ENCODE measurements at regions not wholly inside any gene's neighbourhood (a gene's known extent, or its start where the extent isn't known, plus 50 kb on each side); places are given as distances from the start of the nearest gene placed in this dataset.

DNA sequence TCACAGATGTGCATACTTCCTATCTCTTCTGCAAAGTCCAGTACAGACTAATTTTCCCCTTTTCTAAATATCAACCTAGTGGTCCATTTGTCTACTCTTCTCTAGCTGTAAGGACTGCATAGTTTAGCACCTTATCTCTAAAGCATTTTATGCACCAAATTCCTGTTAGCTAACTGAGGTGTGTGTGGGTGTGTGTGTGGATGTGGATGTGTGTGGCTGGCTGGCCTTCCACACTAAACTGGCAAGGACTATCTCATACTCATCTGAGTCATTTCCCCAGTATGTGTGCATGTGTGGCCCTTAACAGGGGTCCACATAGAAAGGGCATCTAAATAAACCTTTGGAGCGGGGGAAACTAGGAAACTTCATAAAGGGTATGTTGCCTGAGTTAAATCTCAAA, 139.6 kb downstream of the TTC32 start:
- Mint-ChIP-seq H3K27ac (no peak overlapping the region), H3K27me3 (peaks cover 2% of the 10 kb centered on the region), H3K4me3 (no peak overlapping the region), H3K4me1 (ENCODE audit: low read depth) (no peaks in the 10 kb centered on the region), H3K9me3 (no peaks in the 10 kb centered on the region), H3K36me3 (ENCODE audit: low read depth) (no peaks in the 10 kb centered on the region)
- intact Hi-C loops (cut with micrococcal nuclease), result no loop called here

DNA sequence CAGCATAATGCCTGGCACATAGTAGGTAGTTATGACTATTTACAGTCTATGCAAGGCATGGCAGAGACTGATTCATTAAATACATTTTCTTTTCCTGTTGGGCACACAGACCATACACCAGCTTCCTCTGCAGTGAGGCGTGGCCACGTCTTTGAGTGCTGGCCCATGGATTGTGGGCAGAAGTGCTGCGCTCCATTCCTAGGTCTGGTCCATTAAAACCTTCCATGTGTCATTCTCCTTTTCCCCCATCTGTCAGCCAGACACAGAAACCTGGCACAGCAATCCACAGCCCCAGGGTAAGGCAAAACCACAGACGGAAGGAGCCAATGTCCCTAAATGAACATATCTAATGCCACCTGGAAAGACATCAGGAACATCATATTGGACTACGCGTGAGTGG, 141.9 kb downstream of the TTC32 start:
- H3K9me3 Mint-ChIP-seq, result no peaks in the 10 kb centered on the region
- intact Hi-C loops (cut with micrococcal nuclease), result no loop called here
- peaks cover 2% of the 10 kb centered on the region for H3K27me3 Mint-ChIP-seq
- H3K27ac Mint-ChIP-seq, result no peak overlapping the region
- no peak overlapping the region for H3K4me3 Mint-ChIP-seq
- H3K36me3 Mint-ChIP-seq (ENCODE audit: low read depth), result no peaks in the 10 kb centered on the region
- no peaks in the 10 kb centered on the region for H3K4me1 Mint-ChIP-seq (ENCODE audit: low read depth)

DNA sequence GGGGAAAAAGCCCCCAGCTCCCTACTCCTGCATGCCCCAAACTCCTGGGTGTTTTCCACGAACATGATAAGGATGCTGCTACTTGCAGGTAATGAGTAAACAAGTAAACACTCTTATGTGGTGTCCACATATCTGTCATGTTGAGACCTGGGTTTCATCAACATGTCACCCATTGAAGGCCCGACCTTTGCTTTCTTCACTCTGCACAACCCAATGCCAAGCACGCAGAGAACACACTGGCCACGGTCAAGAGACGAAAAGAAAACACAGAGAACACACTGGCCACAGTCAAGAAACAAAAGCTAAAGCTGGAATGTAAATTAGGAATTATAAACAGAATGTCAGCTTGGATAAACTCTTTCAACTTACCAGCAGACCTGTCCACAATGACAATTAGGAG, 143.1 kb downstream of the TTC32 start:
- Mint-ChIP-seq H3K4me3 (no peak overlapping the region), H3K9me3 (no peaks in the 10 kb centered on the region), H3K4me1 (ENCODE audit: low read depth) (no peaks in the 10 kb centered on the region), H3K36me3 (ENCODE audit: low read depth) (no peaks in the 10 kb centered on the region), H3K27ac (no peak overlapping the region), H3K27me3 (peaks cover 2% of the 10 kb centered on the region)
- intact Hi-C loops (cut with micrococcal nuclease), result no loop called here

DNA sequence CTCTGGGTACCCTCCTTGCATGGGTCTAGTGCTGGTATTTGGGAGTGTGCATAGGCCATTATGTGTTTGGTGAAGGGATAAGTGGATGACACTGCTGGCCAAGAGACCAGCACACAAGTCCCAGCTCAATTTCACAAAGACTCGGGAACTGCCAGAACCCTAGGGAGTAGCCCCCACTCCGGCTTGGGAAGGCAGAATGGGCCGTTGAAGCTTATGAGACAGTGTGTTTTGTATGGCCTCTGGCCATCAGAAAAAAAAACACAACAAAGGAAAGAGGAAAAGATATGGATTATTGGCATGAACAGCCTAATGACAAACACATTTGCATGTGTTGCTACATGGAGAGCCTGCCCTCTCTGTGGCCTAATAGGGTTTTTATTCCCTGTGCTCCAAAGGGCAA, 144.2 kb downstream of the TTC32 start:
- Mint-ChIP-seq H3K4me1 (ENCODE audit: low read depth) (no peaks in the 10 kb centered on the region), H3K9me3 (no peaks in the 10 kb centered on the region), H3K4me3 (no peak overlapping the region), H3K36me3 (ENCODE audit: low read depth) (no peaks in the 10 kb centered on the region), H3K27ac (no peak overlapping the region), H3K27me3 (peaks cover 2% of the 10 kb centered on the region)
- intact Hi-C loops (cut with micrococcal nuclease), result no loop called here

DNA sequence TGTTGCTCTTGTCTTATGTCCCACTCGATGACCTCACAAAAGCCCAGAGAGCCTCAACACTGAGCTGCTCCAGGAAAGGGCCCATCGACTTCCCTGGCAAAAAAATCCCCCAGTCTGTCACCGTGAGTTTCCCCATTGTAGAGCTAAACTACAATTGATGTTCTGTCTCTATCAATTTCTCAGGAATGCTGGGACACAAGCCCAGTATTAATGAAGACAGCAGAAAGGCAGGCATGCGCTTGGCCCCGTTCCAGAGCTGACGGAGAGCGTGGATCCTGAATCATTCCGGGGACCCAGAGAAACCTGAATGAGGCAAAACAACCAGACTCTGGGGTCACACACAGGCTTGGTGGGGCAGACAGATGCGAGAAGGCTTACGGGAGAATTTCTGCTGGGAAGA, 146.9 kb downstream of the TTC32 start:
- no peak overlapping the region for H3K27ac Mint-ChIP-seq
- intact Hi-C loops (cut with micrococcal nuclease), result no loop called here

DNA sequence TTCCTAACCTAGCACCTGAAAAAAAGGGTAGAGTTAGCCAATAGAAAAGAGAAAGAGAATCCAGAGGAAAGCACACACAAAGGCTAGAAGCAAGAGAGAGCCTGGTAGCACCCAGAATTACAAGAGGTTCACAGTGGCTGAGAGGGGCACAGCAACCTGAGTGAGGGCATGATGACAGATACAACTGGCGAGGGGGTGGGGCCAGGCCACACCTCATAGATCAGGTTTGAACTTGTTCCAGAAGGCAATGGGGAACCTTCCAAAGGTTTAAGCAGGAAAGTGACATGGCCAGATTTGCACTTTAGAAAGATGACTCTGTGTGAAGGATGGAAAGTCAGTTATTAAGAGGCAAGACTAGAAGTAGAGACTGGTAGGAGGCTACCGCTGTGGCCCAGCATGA, 148.0 kb downstream of the TTC32 start:
- Mint-ChIP-seq H3K27ac (no peak overlapping the region), H3K4me3 (no peak overlapping the region), H3K27me3 (peaks cover 3% of the 10 kb centered on the region), H3K36me3 (ENCODE audit: low read depth) (no peaks in the 10 kb centered on the region), H3K9me3 (no peaks in the 10 kb centered on the region), H3K4me1 (ENCODE audit: low read depth) (no peaks in the 10 kb centered on the region)
- intact Hi-C loops (cut with micrococcal nuclease), result no loop called here

More for the DNA sequence above, 146.9 kb downstream of the TTC32 start:
- H3K9me3 Mint-ChIP-seq, result no peaks in the 10 kb centered on the region
- H3K4me1 Mint-ChIP-seq (ENCODE audit: low read depth), result no peaks in the 10 kb centered on the region
- H3K4me3 Mint-ChIP-seq, result no peak overlapping the region
- H3K36me3 Mint-ChIP-seq (ENCODE audit: low read depth), result no peaks in the 10 kb centered on the region
- H3K27me3 Mint-ChIP-seq, result peaks cover 3% of the 10 kb centered on the region

DNA sequence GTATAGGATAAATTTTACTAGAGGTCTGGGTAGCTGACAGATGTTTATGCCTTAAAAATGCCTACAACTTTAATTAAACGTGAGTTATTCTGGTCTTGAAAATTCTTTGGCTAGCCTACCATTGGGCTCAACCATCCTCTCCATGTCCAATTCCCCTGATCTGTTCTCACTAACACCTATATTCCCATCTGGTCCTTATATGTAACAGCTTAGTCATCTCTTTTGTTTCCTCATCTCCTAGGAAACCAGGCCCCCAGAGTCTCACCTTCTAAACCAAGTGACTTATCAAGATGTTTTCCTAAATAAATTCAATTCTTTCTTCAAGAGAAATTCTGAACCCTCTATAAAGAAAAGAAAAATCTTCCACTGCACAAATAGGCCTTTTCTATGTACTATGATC, 148.5 kb downstream of the TTC32 start:
- no peak overlapping the region for H3K4me3 Mint-ChIP-seq
- intact Hi-C loops (cut with micrococcal nuclease), result no loop called here
- H3K9me3 Mint-ChIP-seq, result no peaks in the 10 kb centered on the region
- H3K4me1 Mint-ChIP-seq (ENCODE audit: low read depth), result no peaks in the 10 kb centered on the region
- H3K27me3 Mint-ChIP-seq, result peaks cover 3% of the 10 kb centered on the region
- no peaks in the 10 kb centered on the region for H3K36me3 Mint-ChIP-seq (ENCODE audit: low read depth)
- H3K27ac Mint-ChIP-seq, result no peak overlapping the region

DNA sequence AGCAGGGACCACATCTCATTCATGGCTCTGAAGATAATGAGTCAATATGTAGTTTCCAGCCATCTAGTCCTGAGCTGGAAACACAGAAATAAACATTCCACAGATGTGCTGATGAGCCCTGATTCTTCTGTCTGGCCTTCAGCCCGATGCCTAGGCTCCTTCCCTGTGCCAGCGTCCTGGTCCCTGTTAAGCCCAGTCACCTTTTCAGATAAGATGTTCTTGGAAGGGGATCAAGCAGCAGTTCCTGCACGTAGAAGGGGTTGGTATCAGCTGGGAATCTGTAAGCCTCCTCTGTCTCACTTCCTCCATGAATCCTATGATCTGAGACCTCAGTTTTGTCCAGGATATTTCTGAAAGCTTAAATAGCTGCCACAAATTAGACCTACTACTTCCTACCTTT, 149.3 kb downstream of the TTC32 start:
- intact Hi-C loops (cut with micrococcal nuclease), result no loop called here
- H3K36me3 Mint-ChIP-seq (ENCODE audit: low read depth), result no peaks in the 10 kb centered on the region
- H3K27ac Mint-ChIP-seq, result no peak overlapping the region
- no peak overlapping the region for H3K4me3 Mint-ChIP-seq
- H3K27me3 Mint-ChIP-seq, result peaks cover 3% of the 10 kb centered on the region
- no peaks in the 10 kb centered on the region for H3K4me1 Mint-ChIP-seq (ENCODE audit: low read depth)
- no peaks in the 10 kb centered on the region for H3K9me3 Mint-ChIP-seq

DNA sequence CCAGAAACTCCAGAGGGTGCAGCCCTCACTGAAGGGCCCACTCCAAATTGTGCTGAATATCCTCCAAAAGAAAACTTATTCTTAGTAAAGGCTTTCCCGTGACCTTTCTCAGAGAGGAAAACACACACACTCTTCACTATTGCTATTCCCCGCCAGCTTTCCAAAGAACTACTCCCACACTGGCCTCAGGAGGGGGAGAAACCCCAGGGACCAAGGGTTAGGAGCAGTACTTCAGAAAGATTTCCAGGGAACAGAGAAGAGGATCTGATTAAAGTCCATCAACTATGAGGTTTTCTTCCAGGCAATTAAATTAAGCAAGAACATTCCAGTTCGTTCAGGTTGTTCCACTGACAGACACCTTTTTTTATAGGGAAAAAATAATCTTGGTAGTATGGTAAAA, 150.2 kb downstream of the TTC32 start:
- Mint-ChIP-seq H3K4me1 (ENCODE audit: low read depth) (no peaks in the 10 kb centered on the region), H3K36me3 (ENCODE audit: low read depth) (no peaks in the 10 kb centered on the region), H3K9me3 (no peaks in the 10 kb centered on the region), H3K27ac (no peak overlapping the region), H3K27me3 (peaks cover 3% of the 10 kb centered on the region), H3K4me3 (no peak overlapping the region)
- intact Hi-C loops (cut with micrococcal nuclease), result no loop called here

DNA sequence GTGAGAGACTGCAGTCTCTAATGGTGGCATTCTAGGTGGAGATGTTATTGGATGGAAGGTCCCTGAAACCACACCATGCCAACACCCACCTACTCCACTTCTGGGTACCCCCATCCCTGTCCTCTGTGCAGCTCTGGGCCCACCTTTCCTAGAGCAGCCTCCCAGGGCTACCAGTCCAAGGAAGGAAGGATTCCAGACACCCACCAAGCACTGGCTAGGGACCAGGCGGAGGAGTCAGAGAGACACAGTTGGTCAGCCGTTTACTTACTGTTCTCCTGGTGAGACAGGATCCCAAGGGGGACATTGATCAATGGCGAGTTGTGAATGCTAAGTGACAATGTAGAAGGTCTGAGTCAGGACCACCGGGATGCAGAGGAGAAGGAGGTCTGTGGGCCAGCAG, 151.6 kb downstream of the TTC32 start:
- intact Hi-C loops (cut with micrococcal nuclease), result no loop called here
- peaks cover 3% of the 10 kb centered on the region for H3K27me3 Mint-ChIP-seq
- no peaks in the 10 kb centered on the region for H3K36me3 Mint-ChIP-seq (ENCODE audit: low read depth)
- H3K4me3 Mint-ChIP-seq, result no peak overlapping the region
- no peaks in the 10 kb centered on the region for H3K4me1 Mint-ChIP-seq (ENCODE audit: low read depth)
- H3K9me3 Mint-ChIP-seq, result no peaks in the 10 kb centered on the region
- no peak overlapping the region for H3K27ac Mint-ChIP-seq

DNA sequence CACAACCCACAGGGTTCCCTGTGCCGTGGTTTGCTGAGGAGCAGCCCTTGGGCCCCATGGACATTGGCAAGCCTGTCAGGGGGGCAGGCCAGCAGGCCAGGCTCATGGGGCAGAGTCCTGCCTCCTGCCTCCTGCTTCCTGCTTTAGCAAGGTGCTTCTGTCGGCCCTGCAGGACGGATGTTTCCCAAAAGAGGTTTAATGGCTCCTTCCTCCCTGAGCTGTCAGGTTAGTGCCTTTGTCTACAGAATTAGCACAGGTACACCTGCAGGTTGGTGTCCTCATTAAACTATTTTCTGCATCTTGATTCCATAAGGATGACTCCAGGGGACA, 152.3 kb downstream of the TTC32 start:
- Mint-ChIP-seq H3K4me1 (ENCODE audit: low read depth) (no peaks in the 10 kb centered on the region), H3K4me3 (no peak overlapping the region), H3K27me3 (peaks cover 3% of the 10 kb centered on the region), H3K36me3 (ENCODE audit: low read depth) (no peaks in the 10 kb centered on the region), H3K27ac (no peak overlapping the region), H3K9me3 (no peaks in the 10 kb centered on the region)
- intact Hi-C loops (cut with micrococcal nuclease), result no loop called here

DNA sequence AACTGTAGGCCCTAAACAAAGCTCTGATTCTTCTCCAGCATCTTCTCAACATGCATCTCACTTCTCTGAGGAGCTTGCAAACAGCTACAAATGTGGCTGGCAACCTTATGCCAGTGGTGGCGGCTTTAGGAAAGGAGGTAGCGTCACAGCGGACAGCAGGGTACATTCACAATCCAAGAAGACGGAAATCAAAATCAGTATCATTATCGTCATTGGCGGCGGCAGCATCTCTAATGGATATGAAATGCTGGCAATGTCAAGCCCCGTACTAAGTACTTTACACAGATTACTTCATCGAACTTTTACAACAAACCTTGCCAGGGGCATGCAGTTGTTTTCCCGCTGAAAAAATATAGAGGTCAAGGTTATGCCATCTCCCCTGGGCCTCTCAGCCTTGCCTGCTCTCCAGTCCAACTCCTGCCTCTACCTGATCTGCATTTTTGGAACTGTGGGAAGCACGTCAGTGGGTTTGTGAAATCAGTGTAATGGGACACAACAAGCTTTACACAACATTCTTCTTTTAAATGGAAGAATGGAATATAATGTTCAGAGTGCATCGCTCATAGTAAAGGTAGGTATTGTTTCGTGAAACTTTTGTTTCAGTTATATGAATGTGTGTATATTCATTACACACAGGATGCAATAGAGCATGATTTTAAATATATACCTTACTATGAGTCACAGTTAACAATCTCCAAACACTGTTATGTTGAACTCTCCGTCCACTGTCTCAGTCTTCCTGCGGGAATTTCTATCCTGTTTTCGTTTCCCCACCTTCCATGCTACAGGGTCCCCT, 152.9 kb downstream of the TTC32 start:
- Mint-ChIP-seq H3K27me3 (peaks cover 3% of the 10 kb centered on the region), H3K27ac (no peak overlapping the region)

DNA sequence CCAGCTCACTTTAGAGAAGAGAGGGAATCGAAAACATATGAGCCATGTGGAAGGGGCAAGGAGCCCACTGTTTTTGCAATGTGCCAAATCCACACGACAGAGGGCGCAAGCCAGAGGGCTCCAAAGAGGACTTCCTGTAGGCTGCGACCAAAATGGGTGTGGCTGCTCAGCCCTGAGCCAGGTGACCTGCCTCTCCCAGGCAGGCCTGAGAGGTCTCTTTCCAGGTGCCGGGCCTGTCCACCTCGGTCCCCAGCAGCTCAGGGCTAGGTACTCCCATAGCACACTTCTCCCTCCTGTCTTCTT, 153.8 kb downstream of the TTC32 start:
- intact Hi-C loops (cut with micrococcal nuclease), result no loop called here
- Mint-ChIP-seq H3K36me3 (ENCODE audit: low read depth) (no peaks in the 10 kb centered on the region), H3K9me3 (no peaks in the 10 kb centered on the region), H3K4me1 (ENCODE audit: low read depth) (no peaks in the 10 kb centered on the region), H3K27me3 (peaks cover 3% of the 10 kb centered on the region), H3K4me3 (no peak overlapping the region), H3K27ac (no peak overlapping the region)

More for the DNA sequence above, 152.9 kb downstream of the TTC32 start:
- no peaks in the 10 kb centered on the region for H3K9me3 Mint-ChIP-seq
- no peak overlapping the region for H3K4me3 Mint-ChIP-seq
- intact Hi-C loops (cut with micrococcal nuclease), result no loop called here
- no peaks in the 10 kb centered on the region for H3K36me3 Mint-ChIP-seq (ENCODE audit: low read depth)
- no peaks in the 10 kb centered on the region for H3K4me1 Mint-ChIP-seq (ENCODE audit: low read depth)

DNA sequence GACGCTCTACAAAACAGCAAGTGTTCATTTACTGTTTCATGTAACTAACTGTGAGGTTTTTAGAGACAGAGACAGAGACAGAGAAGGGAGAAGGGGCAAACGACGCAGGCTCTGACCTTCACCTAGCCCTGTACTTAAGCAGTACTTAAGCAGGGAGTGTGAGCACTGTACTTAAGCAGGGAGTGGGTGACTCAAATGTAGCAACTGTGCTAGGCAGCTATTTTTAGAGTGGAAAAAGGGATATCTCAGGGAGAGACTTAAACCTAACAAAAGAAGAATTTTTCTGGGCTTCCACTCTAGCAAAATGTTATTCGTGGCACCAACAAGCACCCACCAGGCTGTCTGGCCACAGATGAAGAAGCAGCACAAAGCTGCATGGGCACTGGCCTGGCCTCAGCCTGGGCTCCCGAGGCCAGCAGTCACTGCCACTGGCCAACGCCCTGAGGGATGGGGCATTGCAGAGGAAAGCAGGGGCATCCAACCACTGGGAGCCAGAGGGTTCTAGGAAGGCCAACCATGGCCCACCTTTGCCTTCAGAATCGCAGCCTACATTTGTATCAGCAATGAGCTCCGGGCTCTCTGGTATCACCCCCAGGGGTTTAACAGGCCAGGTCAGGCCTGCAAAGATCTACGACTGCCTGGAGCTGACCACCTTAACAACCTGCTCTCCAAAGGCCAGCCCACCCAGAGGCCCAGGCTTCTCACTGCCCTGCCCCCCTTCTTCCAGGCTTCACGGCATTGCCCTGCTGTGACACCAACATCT, 154.3 kb downstream of the TTC32 start:
- peaks cover 3% of the 10 kb centered on the region for H3K27me3 Mint-ChIP-seq
- H3K9me3 Mint-ChIP-seq, result no peaks in the 10 kb centered on the region
- H3K36me3 Mint-ChIP-seq (ENCODE audit: low read depth), result no peaks in the 10 kb centered on the region
- H3K27ac Mint-ChIP-seq, result no peak overlapping the region
- no peak overlapping the region for H3K4me3 Mint-ChIP-seq
- H3K4me1 Mint-ChIP-seq (ENCODE audit: low read depth), result no peaks in the 10 kb centered on the region
- intact Hi-C loops (cut with micrococcal nuclease), result no loop called here
